WTC11 (cell line): ENCODE measurements at regions not wholly inside any gene's neighbourhood (a gene's known extent, or its start where the extent isn't known, plus 50 kb on each side); places are given as distances from the start of the nearest gene placed in this dataset.
"Not testable (repeated sequence)": the region's sequence is repeated elsewhere in the genome, so short reads cannot be mapped to it uniquely, and the experiment has no call there.

Source experiments
- ATAC-seq: fragments of 200-7000 bp; cut with Tn5 transposase; 2 replicates; pipeline ENCODE4 v1.10.0; 2021; ENCODE audit warnings: mild to moderate bottlenecking, moderate library complexity
- CTCF ChIA-PET: fragments of 300-600 bp; sonication (Branson Sonifier 250); formaldehyde crosslinking; loops from one replicate; lab custom pipeline; 2021; ENCODE audit warnings: antibody characterized with exemption; lab: Charles Lee
- POLR2A ChIA-PET: fragments of 350-600 bp; sonication (Branson Sonifier 250); formaldehyde crosslinking; loops from one replicate; lab custom pipeline; 2021; ENCODE audit warnings: antibody characterized with exemption; lab: Charles Lee
- DNase-seq: peaks from one replicate; pipeline ENCODE4 v3.0.0; 2021; ENCODE audit warnings: low spot score
- H3K27ac Mint-ChIP-seq: 2 replicates; pipeline ENCODE4 v1.8.0; 2021; ENCODE audit warnings: mixed read lengths
- H3K27me3 Mint-ChIP-seq: 2 replicates; pipeline ENCODE4 v1.8.0; 2021; ENCODE audit warnings: low read depth, mild to moderate bottlenecking, moderate library complexity, mixed read lengths
- H3K36me3 Mint-ChIP-seq: 2 replicates; pipeline ENCODE4 v1.8.0; 2021; ENCODE audit warnings: mixed read lengths
- H3K4me1 Mint-ChIP-seq: 2 replicates; pipeline ENCODE4 v1.8.0; 2022; ENCODE audit warnings: mixed read lengths
- H3K4me3 Mint-ChIP-seq: 2 replicates; pipeline ENCODE4 v1.8.0; 2021; ENCODE audit warnings: mild to moderate bottlenecking, moderate library complexity, mixed read lengths
- H3K9me3 Mint-ChIP-seq: 2 replicates; pipeline ENCODE4 v1.8.0; 2021; ENCODE audit warnings: mixed read lengths
- CREM ChIP-seq: sonication (generic); formaldehyde crosslinking; IDR thresholded peaks from 2 replicates; pipeline ENCODE4 v1.8.1; 2022; ENCODE audit warnings: mild to moderate bottlenecking, missing genetic modification reagents, moderate library complexity
- HMGA2 ChIP-seq: fragments of 250-450 bp; sonication (Bioruptor Pico); IDR thresholded peaks from 2 replicates; pipeline ENCODE4 v1.4.0; 2021; ENCODE audit warnings: mild to moderate bottlenecking, moderate library complexity
- HMGXB4 ChIP-seq: sonication (generic); formaldehyde crosslinking; IDR thresholded peaks from 2 replicates; pipeline ENCODE4 v1.8.1; 2023; ENCODE audit warnings: mild to moderate bottlenecking, moderate library complexity, missing genetic modification reagents
- KAT7 ChIP-seq: sonication (generic); formaldehyde crosslinking; IDR thresholded peaks from 2 replicates; pipeline ENCODE4 v1.8.1; 2023; ENCODE audit warnings: missing genetic modification reagents, mild to moderate bottlenecking, borderline replicate concordance
- MYBL2 ChIP-seq: sonication (generic); formaldehyde crosslinking; IDR thresholded peaks from 2 replicates; pipeline ENCODE4 v1.8.1; 2023; ENCODE audit warnings: mild to moderate bottlenecking, moderate library complexity, missing genetic modification reagents
- NFE2L1 ChIP-seq: sonication (generic); formaldehyde crosslinking; IDR thresholded peaks from 2 replicates; pipeline ENCODE4 v1.8.1; 2023; ENCODE audit warnings: missing genetic modification reagents
- SMAD4 ChIP-seq: sonication (generic); formaldehyde crosslinking; IDR thresholded peaks from 2 replicates; pipeline ENCODE4 v1.8.0; 2022; ENCODE audit warnings: mild to moderate bottlenecking, missing genetic modification reagents
- SP1 ChIP-seq: sonication (generic); formaldehyde crosslinking; conservative IDR thresholded peaks from 2 replicates; pipeline ENCODE4 v1.8.1; 2022; ENCODE audit warnings: missing genetic modification reagents
- TP53 ChIP-seq: sonication (generic); formaldehyde crosslinking; IDR thresholded peaks from 2 replicates; pipeline ENCODE4 v1.8.1; 2023; ENCODE audit warnings: mild to moderate bottlenecking, missing genetic modification reagents
- ZBTB21 ChIP-seq: sonication (generic); formaldehyde crosslinking; IDR thresholded peaks from 2 replicates; pipeline ENCODE4 v1.8.1; 2023; ENCODE audit warnings: mild to moderate bottlenecking, missing genetic modification reagents, borderline replicate concordance
- ZNF138 ChIP-seq: sonication (generic); formaldehyde crosslinking; conservative IDR thresholded peaks from 2 replicates; pipeline ENCODE4 v1.8.1; 2022; ENCODE audit warnings: mild to moderate bottlenecking, moderate library complexity, missing genetic modification reagents
- ZNF219 ChIP-seq: sonication (generic); formaldehyde crosslinking; IDR thresholded peaks from 2 replicates; pipeline ENCODE4 v1.8.0; 2023; ENCODE audit warnings: missing genetic modification reagents, mild to moderate bottlenecking, borderline replicate concordance
- ZNF232 ChIP-seq: sonication (generic); formaldehyde crosslinking; IDR thresholded peaks from 2 replicates; pipeline ENCODE4 v1.8.0; 2022; ENCODE audit warnings: mild to moderate bottlenecking, missing genetic modification reagents
- ZNF425 ChIP-seq: fragments of 250-450 bp; sonication (Bioruptor Pico); conservative IDR thresholded peaks from 2 replicates; pipeline ENCODE4 v1.9.0; 2021; ENCODE audit warnings: mild to moderate bottlenecking
- ZNF512 ChIP-seq: sonication (generic); formaldehyde crosslinking; IDR thresholded peaks from 2 replicates; pipeline ENCODE4 v1.8.1; 2022; ENCODE audit warnings: missing genetic modification reagents, borderline replicate concordance
- TF ChIP-seq, protein P1 (sequence below): fragments of 250-450 bp; sonication (Bioruptor Pico); IDR thresholded peaks from 2 replicates; pipeline ENCODE4 v1.9.0; 2021; ENCODE audit warnings: moderate library complexity, mild to moderate bottlenecking, inconsistent platforms, borderline replicate concordance
- TF ChIP-seq, protein P2 (sequence below): sonication (generic); formaldehyde crosslinking; IDR thresholded peaks from 2 replicates; pipeline ENCODE4 v1.8.0; 2022; ENCODE audit warnings: missing genetic modification reagents
- TF ChIP-seq, protein P3 (sequence below): fragments of 250-450 bp; sonication (Bioruptor Pico); IDR thresholded peaks from 2 replicates; pipeline ENCODE4 v1.9.0; 2021; ENCODE audit warnings: mild to moderate bottlenecking, borderline replicate concordance

GRCh38 chr4:131348263-131348662, 1800.8 kb upstream of the PCDH10 start (continued):
- TF ChIP-seq HMGXB4 (CRISPR knock-in tag) (no peak), KAT7 (CRISPR knock-in tag) (no peak), CREM (no peak), ZNF232 (no peak), SMAD4 (CRISPR knock-in tag) (no peak), HMGA2 (CRISPR knock-in tag) (no peak), NFE2L1 (CRISPR knock-in tag) (no peak)
- TF ChIP-seq, protein P1, sequence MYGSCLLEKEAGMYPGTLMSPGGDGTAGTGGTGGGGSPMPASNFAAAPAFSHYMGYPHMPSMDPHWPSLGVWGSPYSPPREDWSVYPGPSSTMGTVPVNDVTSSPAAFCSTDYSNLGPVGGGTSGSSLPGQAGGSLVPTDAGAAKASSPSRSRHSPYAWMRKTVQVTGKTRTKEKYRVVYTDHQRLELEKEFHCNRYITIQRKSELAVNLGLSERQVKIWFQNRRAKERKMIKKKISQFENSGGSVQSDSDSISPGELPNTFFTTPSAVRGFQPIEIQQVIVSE (CRISPR knock-in tag): no peak
- TF ChIP-seq, protein P2, sequence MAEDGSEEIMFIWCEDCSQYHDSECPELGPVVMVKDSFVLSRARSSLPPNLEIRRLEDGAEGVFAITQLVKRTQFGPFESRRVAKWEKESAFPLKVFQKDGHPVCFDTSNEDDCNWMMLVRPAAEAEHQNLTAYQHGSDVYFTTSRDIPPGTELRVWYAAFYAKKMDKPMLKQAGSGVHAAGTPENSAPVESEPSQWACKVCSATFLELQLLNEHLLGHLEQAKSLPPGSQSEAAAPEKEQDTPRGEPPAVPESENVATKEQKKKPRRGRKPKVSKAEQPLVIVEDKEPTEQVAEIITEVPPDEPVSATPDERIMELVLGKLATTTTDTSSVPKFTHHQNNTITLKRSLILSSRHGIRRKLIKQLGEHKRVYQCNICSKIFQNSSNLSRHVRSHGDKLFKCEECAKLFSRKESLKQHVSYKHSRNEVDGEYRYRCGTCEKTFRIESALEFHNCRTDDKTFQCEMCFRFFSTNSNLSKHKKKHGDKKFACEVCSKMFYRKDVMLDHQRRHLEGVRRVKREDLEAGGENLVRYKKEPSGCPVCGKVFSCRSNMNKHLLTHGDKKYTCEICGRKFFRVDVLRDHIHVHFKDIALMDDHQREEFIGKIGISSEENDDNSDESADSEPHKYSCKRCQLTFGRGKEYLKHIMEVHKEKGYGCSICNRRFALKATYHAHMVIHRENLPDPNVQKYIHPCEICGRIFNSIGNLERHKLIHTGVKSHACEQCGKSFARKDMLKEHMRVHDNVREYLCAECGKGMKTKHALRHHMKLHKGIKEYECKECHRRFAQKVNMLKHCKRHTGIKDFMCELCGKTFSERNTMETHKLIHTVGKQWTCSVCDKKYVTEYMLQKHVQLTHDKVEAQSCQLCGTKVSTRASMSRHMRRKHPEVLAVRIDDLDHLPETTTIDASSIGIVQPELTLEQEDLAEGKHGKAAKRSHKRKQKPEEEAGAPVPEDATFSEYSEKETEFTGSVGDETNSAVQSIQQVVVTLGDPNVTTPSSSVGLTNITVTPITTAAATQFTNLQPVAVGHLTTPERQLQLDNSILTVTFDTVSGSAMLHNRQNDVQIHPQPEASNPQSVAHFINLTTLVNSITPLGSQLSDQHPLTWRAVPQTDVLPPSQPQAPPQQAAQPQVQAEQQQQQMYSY (CRISPR knock-in tag): no peak

- CTCF ChIA-PET, ATAC-seq, DNase-seq, H3K27me3 Mint-ChIP-seq, POLR2A ChIA-PET, H3K27ac Mint-ChIP-seq, H3K4me3 Mint-ChIP-seq: not testable (repeated sequence)
- H3K36me3 Mint-ChIP-seq: peaks cover 27% of the 10 kb centered on the region
- peaks cover 19% of the 10 kb centered on the region for H3K4me1 Mint-ChIP-seq
- H3K9me3 Mint-ChIP-seq: peaks cover 28% of the 10 kb centered on the region
These were observed 1796.7 kb upstream of the PCDH10 start for GRCh38 chr4:131352371-131352770.

DNA sequence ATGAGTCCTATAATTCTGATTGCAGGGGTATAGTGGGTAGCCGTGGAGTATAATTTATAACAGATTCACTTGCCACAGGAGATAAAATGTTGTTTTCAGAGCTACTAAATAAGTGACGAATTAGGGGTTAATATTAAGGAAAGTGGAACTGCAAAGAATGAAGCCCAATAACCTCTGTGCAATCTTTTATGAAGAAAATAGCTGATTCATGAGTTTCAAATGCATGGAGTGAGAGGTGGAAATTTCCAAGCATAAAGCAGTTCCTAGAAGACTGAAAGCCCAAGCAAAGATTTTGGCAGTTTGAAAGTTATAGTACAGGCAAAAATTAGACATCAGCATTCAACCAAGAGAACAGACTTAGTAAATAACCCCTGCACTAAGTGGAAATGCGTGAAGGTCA, 1782.4 kb upstream of the PCDH10 start:
- Mint-ChIP-seq H3K36me3 (no peaks in the 10 kb centered on the region), H3K27me3 (no peaks in the 10 kb centered on the region), H3K4me3 (no peak overlapping the region), H3K9me3 (no peaks in the 10 kb centered on the region), H3K4me1 (no peaks in the 10 kb centered on the region), H3K27ac (no peak overlapping the region)
- CTCF ChIA-PET: no interaction called here
- DNase-seq: no peak
- TF ChIP-seq ZNF138: no peak
- TF ChIP-seq ZBTB21: no peak
- TF ChIP-seq ZNF219 (CRISPR knock-in tag): no peak
- no peak for ATAC-seq
- POLR2A ChIA-PET: no interaction called here

DNA sequence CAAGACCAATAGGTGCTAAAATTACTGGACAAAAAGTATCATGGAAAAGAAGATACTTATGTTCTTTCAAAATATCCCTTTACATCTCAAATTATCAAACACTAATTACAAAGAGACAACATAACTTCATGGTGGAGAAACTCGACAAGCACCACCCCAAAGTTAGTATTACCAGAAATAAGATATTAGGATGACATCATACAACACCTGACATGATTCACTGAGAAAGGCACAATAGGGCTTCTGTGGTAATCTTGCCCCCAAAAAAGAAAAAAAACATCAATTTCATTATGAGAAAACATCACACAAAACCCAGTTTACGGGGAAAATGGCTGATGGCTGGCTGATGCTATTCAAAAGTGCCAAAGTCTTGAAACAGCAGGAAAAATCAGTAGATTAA, 1781.7 kb upstream of the PCDH10 start:
- Mint-ChIP-seq H3K4me3 (no peak overlapping the region), H3K9me3 (no peaks in the 10 kb centered on the region), H3K27ac (no peak overlapping the region), H3K36me3 (no peaks in the 10 kb centered on the region), H3K27me3 (no peaks in the 10 kb centered on the region), H3K4me1 (no peaks in the 10 kb centered on the region)
- no peak for ATAC-seq
- ChIA-PET CTCF (no interaction called here), POLR2A (no interaction called here)
- DNase-seq: no peak
- TF ChIP-seq TP53 (CRISPR knock-in tag): no peak
- TF ChIP-seq, protein P3, sequence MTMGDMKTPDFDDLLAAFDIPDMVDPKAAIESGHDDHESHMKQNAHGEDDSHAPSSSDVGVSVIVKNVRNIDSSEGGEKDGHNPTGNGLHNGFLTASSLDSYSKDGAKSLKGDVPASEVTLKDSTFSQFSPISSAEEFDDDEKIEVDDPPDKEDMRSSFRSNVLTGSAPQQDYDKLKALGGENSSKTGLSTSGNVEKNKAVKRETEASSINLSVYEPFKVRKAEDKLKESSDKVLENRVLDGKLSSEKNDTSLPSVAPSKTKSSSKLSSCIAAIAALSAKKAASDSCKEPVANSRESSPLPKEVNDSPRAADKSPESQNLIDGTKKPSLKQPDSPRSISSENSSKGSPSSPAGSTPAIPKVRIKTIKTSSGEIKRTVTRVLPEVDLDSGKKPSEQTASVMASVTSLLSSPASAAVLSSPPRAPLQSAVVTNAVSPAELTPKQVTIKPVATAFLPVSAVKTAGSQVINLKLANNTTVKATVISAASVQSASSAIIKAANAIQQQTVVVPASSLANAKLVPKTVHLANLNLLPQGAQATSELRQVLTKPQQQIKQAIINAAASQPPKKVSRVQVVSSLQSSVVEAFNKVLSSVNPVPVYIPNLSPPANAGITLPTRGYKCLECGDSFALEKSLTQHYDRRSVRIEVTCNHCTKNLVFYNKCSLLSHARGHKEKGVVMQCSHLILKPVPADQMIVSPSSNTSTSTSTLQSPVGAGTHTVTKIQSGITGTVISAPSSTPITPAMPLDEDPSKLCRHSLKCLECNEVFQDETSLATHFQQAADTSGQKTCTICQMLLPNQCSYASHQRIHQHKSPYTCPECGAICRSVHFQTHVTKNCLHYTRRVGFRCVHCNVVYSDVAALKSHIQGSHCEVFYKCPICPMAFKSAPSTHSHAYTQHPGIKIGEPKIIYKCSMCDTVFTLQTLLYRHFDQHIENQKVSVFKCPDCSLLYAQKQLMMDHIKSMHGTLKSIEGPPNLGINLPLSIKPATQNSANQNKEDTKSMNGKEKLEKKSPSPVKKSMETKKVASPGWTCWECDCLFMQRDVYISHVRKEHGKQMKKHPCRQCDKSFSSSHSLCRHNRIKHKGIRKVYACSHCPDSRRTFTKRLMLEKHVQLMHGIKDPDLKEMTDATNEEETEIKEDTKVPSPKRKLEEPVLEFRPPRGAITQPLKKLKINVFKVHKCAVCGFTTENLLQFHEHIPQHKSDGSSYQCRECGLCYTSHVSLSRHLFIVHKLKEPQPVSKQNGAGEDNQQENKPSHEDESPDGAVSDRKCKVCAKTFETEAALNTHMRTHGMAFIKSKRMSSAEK (CRISPR knock-in tag): no peak
- no peak for TF ChIP-seq ZNF512 (CRISPR knock-in tag)
- no peak for TF ChIP-seq ZNF425
- TF ChIP-seq MYBL2 (CRISPR knock-in tag): no peak
- no peak for TF ChIP-seq SP1 (CRISPR knock-in tag)
